HepG2 (cell line): ENCODE measurements at regions not wholly inside any gene's neighbourhood (a gene's known extent, or its start where the extent isn't known, plus 50 kb on each side); places are given as distances from the start of the nearest gene placed in this dataset.

ENCODE experiments used
- ATAC-seq: fragments of 200-7000 bp; cut with Tn5 transposase; 3 replicates; pipeline ENCODE4 v1.9.1; 2020; ENCODE audit warnings: mild to moderate bottlenecking, moderate library complexity
- BruUV-seq: library from RNA; stranded (reverse); fragments of 400-500 nt; replicated peaks from 2 replicates; lab custom pipeline; 2021; lab: Mats Ljungman, UMichigan
- CTCF ChIA-PET: fragments of 300-600 bp; formaldehyde crosslinking; extraction: SDS; loops from one replicate; lab custom pipeline; 2021; ENCODE audit warnings: low total read pairs, inconsistent platforms, low intra/inter-chr PET ratio; lab: Yijun Ruan, JAX
- POLR2A ChIA-PET: fragments of 350-600 bp; sonication (Branson Sonifier 250); formaldehyde crosslinking; loops from one replicate; lab custom pipeline; 2020; ENCODE audit warnings: antibody characterized with exemption, inconsistent platforms; lab: Yijun Ruan, JAX
- DNase-seq: peaks from one replicate; pipeline ENCODE4 v3.0.0-alpha.2; 2015; ENCODE audit warnings: low spot score
- FAIRE-seq: peaks from 3 replicates; lab custom pipeline; 2011; peaks lifted over from hg19 to GRCh38; lab: Jason Lieb, UNC
- H2AFZ ChIP-seq: one replicate; pipeline ENCODE4 v1.6.1; 2011; ENCODE audit warnings: low read length, inconsistent platforms
- H3K27ac ChIP-seq: fragments of 300-600 bp; 3 replicates; pipeline ENCODE4 v1.8.0; 2011; ENCODE audit warnings: mixed run types, mild to moderate bottlenecking, mixed read lengths, low read length, inconsistent platforms; ENCODE audit not compliant: insufficient read depth; ENCODE audit errors: extremely low read length
- H3K27me3 ChIP-seq, 2 experiments: fragments of 200-600 bp in 1 of 2; 2 replicates in 1 of 2; 3 replicates in 1 of 2; pipeline versions ENCODE4 v1.6.0 to v1.8.0; 2011; ENCODE audit warnings: low read length in 2 of 2, mild to moderate bottlenecking in 2 of 2, moderate library complexity in 2 of 2, inconsistent platforms in 1 of 2; ENCODE audit not compliant: insufficient read depth in 2 of 2, control insufficient read depth in 1 of 2
- H3K36me3 ChIP-seq, 2 experiments: fragments of 200-600 bp in 1 of 2; replicated peaks in 1 of 2; 2 replicates in 1 of 2; 3 replicates in 1 of 2; pipeline versions ENCODE4 v1.5.1 to v1.8.0; 2011; ENCODE audit warnings: low read length in 2 of 2, inconsistent platforms in 1 of 2; ENCODE audit not compliant: insufficient read depth in 2 of 2, control insufficient read depth in 1 of 2
- H3K4me1 ChIP-seq: 2 replicates; pipeline ENCODE4 v1.5.1; 2012; ENCODE audit warnings: low read length, inconsistent platforms; ENCODE audit not compliant: insufficient read depth
- H3K4me2 ChIP-seq: 2 replicates; pipeline ENCODE4 v1.6.0; 2011; ENCODE audit warnings: low read depth, low read length, inconsistent platforms
- H3K4me3 ChIP-seq, 3 experiments: fragments of 200-600 bp in 1 of 3; sonication (generic), shearing (Covaris generic) in 1 of 3; replicated peaks in 1 of 3; 2 replicates each; pipeline ENCODE4 v1.5.1; 2011 to 2016; ENCODE audit warnings: low read length in 3 of 3, inconsistent platforms in 2 of 3, low read depth in 2 of 3, mild to moderate bottlenecking in 2 of 3, control low read depth in 1 of 3, mixed read lengths in 1 of 3; ENCODE audit not compliant: insufficient read depth in 1 of 3
- H3K79me2 ChIP-seq: one replicate; pipeline ENCODE4 v1.6.1; 2011; ENCODE audit warnings: low read length, inconsistent platforms; ENCODE audit not compliant: insufficient read depth
- H3K9ac ChIP-seq: 2 replicates; pipeline ENCODE4 v1.6.0; 2011; ENCODE audit warnings: mild to moderate bottlenecking, low read depth, low read length, inconsistent platforms; ENCODE audit not compliant: insufficient read depth
- H3K9me3 ChIP-seq: 2 replicates; pipeline ENCODE4 v1.5.1; 2012; ENCODE audit warnings: mild to moderate bottlenecking, low read length
- H4K20me1 ChIP-seq: 2 replicates; pipeline ENCODE4 v1.6.0; 2011; ENCODE audit warnings: inconsistent platforms, mild to moderate bottlenecking, low read length, moderate library complexity; ENCODE audit not compliant: insufficient read depth
- HCFC1 ChIP-seq: fragments of 150-350 bp; IDR thresholded peaks from 2 replicates; pipeline ENCODE4 v1.6.1; 2014; ENCODE audit warnings: low read depth, low read length
- MIER2 ChIP-seq: IDR thresholded peaks from 2 replicates; pipeline ENCODE4 v1.6.1; 2016; ENCODE audit warnings: missing biosample characterization, missing genetic modification reagents
- MYPOP ChIP-seq: sonication (generic); formaldehyde crosslinking; IDR thresholded peaks from 2 replicates; pipeline ENCODE4 v1.8.1; 2023; ENCODE audit warnings: mild to moderate bottlenecking, moderate library complexity, missing genetic modification reagents
- NR1H2 ChIP-seq: sonication (generic); formaldehyde crosslinking; IDR thresholded peaks from 2 replicates; pipeline ENCODE4 v1.8.1; 2022; ENCODE audit warnings: low read depth, missing genetic modification reagents, borderline replicate concordance
- PHF5A ChIP-seq: IDR thresholded peaks from one replicate; pipeline ENCODE4 v1.6.1; 2018; ENCODE audit warnings: low read depth, missing genetic modification reagents; ENCODE audit not compliant: unreplicated experiment
- POLR2AphosphoS5 ChIP-seq: IDR thresholded peaks from 2 replicates; pipeline ENCODE4 v1.6.1; 2012; ENCODE audit warnings: low read depth, low read length
- REST ChIP-seq, 2 experiments: IDR thresholded peaks; 2 replicates each; pipeline ENCODE4 v1.6.1; 2011 to 2012; ENCODE audit warnings: low read length in 2 of 2, borderline replicate concordance in 1 of 2, low read depth in 1 of 2, mild to moderate bottlenecking in 1 of 2, moderate library complexity in 1 of 2
- TGIF2 ChIP-seq: IDR thresholded peaks from 2 replicates; pipeline ENCODE4 v1.6.1; 2016; ENCODE audit warnings: control low read depth, missing compliant biosample characterization
- ZNF101 ChIP-seq: sonication (generic); formaldehyde crosslinking; IDR thresholded peaks from 2 replicates; pipeline ENCODE4 v1.4.0; 2020; ENCODE audit warnings: mild to moderate bottlenecking, low read depth, missing genetic modification reagents, borderline replicate concordance
- ZNF768 ChIP-seq: sonication (generic); formaldehyde crosslinking; IDR thresholded peaks from 2 replicates; pipeline ENCODE4 v1.4.0; 2020; ENCODE audit warnings: missing genetic modification reagents
- ZNF850 ChIP-seq: sonication (generic); formaldehyde crosslinking; conservative IDR thresholded peaks from 2 replicates; pipeline ENCODE4 v1.9.0; 2021; ENCODE audit warnings: mild to moderate bottlenecking, missing genetic modification reagents
- WGBS: methylation state at CpG from one replicate; pipeline ENCODE4 v1.1.6; 2017; ENCODE audit warnings: low lambda C conversion rate; 5-methylcytosine and 5-hydroxymethylcytosine counted together
- in situ Hi-C: cut with HindIII; loops from 2 replicates; pipeline ENCODE4 v1.10.0; 2017; ENCODE audit warnings: low pct_unique_long_range_greater_than_20kb; ENCODE audit not compliant: extremely low pct_ligation_motif_present
- intact Hi-C: fragments of 100-400 bp; cut with micrococcal nuclease; formaldehyde crosslinking; loops from one replicate; pipeline ENCODE4 v1.10.0; 2022; ENCODE audit not compliant: unreplicated experiment
- TF ChIP-seq, protein P1 (sequence below): sonication (generic); formaldehyde crosslinking; IDR thresholded peaks from 2 replicates; pipeline ENCODE4 v1.5.1; 2020; ENCODE audit warnings: missing genetic modification reagents, mild to moderate bottlenecking, borderline replicate concordance

DNA sequence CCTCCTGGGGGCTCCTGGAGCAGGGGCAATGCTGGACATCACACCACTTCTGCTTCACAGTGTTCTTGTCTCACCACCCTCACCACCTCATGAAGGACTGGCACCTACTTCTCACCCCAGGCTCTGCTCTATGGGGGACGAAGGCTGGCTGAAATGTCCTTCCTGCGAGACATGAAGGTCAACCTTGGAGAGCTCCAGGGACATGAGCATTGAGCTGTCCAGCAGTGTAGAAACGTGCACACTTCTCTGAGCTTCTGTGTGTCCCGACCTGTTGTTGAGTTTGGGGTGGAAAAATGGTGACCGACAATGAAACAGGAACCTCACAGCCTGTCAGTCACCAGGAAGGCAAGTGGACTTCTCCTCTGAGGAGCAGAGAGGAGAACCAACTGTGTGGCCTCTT is 68.6 kb upstream of the ADAMTS16 start:
- H3K9ac ChIP-seq, result no peak overlapping the region
- TF ChIP-seq REST (IDR thresholded peaks at IDR 0.05; ENCODE audit: borderline replicate concordance in 1 of 2, low read depth in 1 of 2, low read length in 2 of 2) (peak; percentile 1 to 81; a peak in 3 of 4 replicates), ZNF101 (CRISPR knock-in tag) (no peak), MIER2 (CRISPR knock-in tag) (peak; percentile 51; the same call in 1 of the 2 replicates)
- H4K20me1 ChIP-seq, result no peaks in the 10 kb centered on the region
- H2AFZ ChIP-seq, result no peak overlapping the region
- intact Hi-C loops, result no loop called here
- ATAC-seq (no peak), FAIRE-seq (no peak), DNase-seq (no peak)
- POLR2A ChIA-PET, result no interaction called here
- no peak overlapping the region for H3K27ac ChIP-seq
- H3K9me3 ChIP-seq, result no peaks in the 10 kb centered on the region
- H3K4me1 ChIP-seq, result no peaks in the 10 kb centered on the region
- no peak overlapping the region for H3K4me2 ChIP-seq
- H3K79me2 ChIP-seq, result no peaks in the 10 kb centered on the region
- in situ Hi-C loops, result no loop called here
- H3K4me3 ChIP-seq, result no peak overlapping the region
- BruUV-seq, result no TSS peak
- CTCF ChIA-PET, result no interaction called here
- H3K36me3 ChIP-seq, result no peaks in the 10 kb centered on the region
- peaks cover 0 to 14% of the 10 kb centered on the region in 2 experiments; a peak in 1 of 5 replicates for H3K27me3 ChIP-seq
- 10% methylated on average over 5 of the region's 5 CpGs for WGBS

GRCh38 chr5:5077236-5077635 is 62.9 kb upstream of the ADAMTS16 start:
- in situ Hi-C loops (no loop called here), intact Hi-C loops (no loop called here)
- Histone ChIP-seq H3K27me3 (peaks cover 0 to 8% of the 10 kb centered on the region in 2 experiments; a peak in 1 of 5 replicates), H3K4me3 (no peak overlapping the region), H3K4me1 (no peaks in the 10 kb centered on the region; the same call in 1 of the 2 replicates), H3K36me3 (no peaks in the 10 kb centered on the region), H4K20me1 (no peaks in the 10 kb centered on the region), H2AFZ (no peak overlapping the region), H3K9me3 (no peaks in the 10 kb centered on the region), H3K4me2 (no peak overlapping the region), H3K9ac (no peak overlapping the region), H3K79me2 (no peaks in the 10 kb centered on the region), H3K27ac (no peak overlapping the region)
- ChIA-PET CTCF (no interaction called here), POLR2A (no interaction called here)
- no TSS peak for BruUV-seq
- DNase-seq, result no peak
- 0% methylated on average over 1 of the region's 1 CpG for WGBS
- no peak for FAIRE-seq
- ATAC-seq, result no peak
- TF ChIP-seq PHF5A (CRISPR knock-in tag) (no peak), TGIF2 (no peak), NR1H2 (CRISPR knock-in tag) (no peak), ZNF768 (CRISPR knock-in tag) (no peak), MYPOP (CRISPR knock-in tag) (no peak), ZNF850 (CRISPR knock-in tag) (no peak), HCFC1 (no peak), POLR2AphosphoS5 (no peak)
- TF ChIP-seq, protein P1, sequence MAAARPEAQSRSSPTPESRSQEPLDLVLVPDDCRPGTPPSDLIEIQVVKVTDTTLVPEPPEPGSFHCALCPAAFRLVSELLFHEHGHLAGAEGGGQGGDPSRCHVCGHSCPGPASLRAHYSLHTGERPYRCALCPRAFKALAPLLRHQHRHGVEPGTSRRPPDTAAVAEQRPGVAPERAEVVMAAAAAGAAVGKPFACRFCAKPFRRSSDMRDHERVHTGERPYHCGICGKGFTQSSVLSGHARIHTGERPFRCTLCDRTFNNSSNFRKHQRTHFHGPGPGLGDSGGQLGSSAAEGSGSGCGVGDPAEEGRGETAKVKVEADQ (CRISPR knock-in tag), result no peak
